Loucy (cell line): ENCODE measurements at regions not wholly inside any gene's neighbourhood (a gene's known extent, or its start where the extent isn't known, plus 50 kb on each side); places are given as distances from the start of the nearest gene placed in this dataset.

ENCODE experiments used
- CTCF ChIP-seq: fragments of 200-600 bp; sonication (generic); conservative IDR thresholded peaks from 2 replicates; pipeline ENCODE4 v1.5.1; 2014; ENCODE audit warnings: mild to moderate bottlenecking, antibody characterized with exemption, low read length
- EZH2phosphoT487 ChIP-seq: fragments of 200-600 bp; IDR thresholded peaks from 2 replicates; pipeline ENCODE4 v1.6.1; 2018; ENCODE audit warnings: antibody characterized with exemption, mild to moderate bottlenecking, moderate library complexity, borderline replicate concordance

- TF ChIP-seq CTCF (no peak), EZH2phosphoT487 (no peak)
Observed at GRCh38 chr5:12480487-12480886, 576.2 kb upstream of the CTNND2 start.
